ENCODE measurements at regions not wholly inside any gene's neighbourhood (a gene's known extent, or its start where the extent isn't known, plus 50 kb on each side); places are given as distances from the start of the nearest gene placed in this dataset.
A peak's percentile ranks its signal among the peaks of the same experiment; 100 is the strongest.
"Not testable (repeated sequence)": the region's sequence is repeated elsewhere in the genome, so short reads cannot be mapped to it uniquely, and the experiment has no call there.

GRCh38 chr7:47188653-47189315, 393.1 kb downstream of the TNS3 start:
- DNase-seq: no peak

DNA sequence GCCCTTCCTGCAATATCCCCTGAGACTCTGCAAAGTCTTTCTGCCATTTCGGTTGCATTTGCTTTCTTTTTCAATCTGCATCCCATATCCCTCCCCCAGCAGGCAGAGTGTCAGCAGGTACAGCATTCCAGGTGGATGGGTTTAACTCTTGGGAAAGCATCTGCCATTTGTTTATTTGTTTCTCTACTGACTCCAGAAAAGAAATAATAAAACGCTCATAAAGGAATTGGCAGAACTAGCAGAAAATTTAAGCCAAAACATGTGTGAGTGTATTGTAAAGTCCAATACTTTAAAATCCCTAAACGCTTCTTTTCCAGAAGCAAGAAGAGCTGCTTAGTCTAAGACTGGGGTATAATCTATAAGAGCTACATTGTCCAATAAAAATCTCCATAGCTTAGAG, 393.8 kb downstream of the TNS3 start:
- DNase-seq: no peak

DNA sequence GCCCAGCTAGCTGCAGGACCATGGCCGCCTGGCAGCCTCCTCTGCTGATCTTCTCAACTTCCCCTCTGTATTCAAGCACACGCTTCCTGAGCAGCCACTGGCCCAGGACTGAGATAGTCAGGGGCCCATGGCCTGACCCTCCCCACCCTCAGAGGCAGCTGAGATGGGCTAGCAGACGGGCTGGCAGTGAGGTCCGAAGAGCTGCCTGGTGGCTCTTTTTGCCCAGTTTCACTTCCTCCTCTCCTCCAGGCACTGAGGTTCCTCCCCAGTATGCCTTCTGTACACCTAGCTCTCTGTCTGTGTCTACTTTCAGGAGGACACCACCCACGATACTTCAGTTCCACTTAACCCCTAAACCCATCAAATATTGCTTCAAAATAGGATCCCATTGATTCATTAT, 395.6 kb downstream of the TNS3 start:
- DNase-seq: no peak

DNA sequence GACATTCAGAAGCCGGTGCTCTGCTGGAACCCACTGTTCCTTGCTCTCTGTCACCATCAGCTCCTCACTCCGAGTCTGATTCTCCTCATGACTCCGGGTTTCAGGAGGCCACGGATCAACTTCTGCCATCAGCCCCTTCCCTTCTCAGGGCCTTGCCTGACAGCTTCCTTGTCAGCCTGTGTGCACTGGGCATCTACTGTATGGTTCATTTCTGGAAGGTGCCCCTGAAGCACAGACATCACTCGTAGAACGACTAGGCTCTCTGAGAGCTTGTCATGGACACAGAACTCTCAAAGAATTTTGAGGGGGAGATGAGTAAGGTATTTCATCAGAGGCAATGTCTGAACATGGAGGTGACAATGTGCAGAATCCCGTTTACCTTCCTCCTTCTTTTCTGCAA, 396.1 kb downstream of the TNS3 start:
- no peak for DNase-seq

DNA sequence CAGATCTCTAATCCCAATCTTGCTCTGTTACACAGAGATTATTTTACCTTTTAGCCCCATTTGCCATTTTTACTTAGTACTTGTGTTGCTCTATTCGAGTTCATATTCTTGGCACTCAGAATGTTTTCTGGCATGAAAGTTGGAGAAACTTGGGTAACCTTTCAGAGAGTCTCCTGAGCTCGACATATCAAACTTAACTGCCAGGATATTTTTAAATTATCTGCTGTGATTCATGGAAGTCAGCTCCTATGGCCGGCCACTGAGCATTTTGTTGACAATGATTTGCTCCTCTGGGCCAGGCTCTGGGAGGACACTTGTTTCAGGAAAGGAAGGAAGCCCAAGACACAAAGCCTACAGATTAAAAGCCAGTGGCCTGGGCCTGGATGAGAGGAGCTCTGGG, 396.7 kb downstream of the TNS3 start:
- no peak for DNase-seq

GRCh38 chr7:47183862-47184590, 397.9 kb downstream of the TNS3 start:
- no peak for DNase-seq

- no peak for DNase-seq
These were observed 400.1 kb downstream of the TNS3 start for GRCh38 chr7:47181746-47182361.

DNA sequence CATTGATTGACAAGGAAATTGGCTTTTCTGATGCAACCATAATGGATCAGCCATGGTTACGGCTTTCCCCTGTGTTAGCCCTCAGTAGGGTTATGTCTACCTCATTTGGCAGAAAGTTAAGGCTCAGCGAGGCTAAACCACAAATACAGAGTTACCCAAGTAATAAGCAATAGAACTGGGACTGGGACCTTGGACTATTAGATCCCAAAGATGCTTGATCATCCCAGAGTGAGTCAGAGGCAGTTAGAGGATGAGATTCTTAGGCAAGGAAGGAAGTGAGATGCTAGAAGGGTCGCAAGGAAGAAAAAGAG, 401.4 kb downstream of the TNS3 start:
- DNase-seq: no peak

- DNase-seq: peak; percentile 24
These were observed 401.9 kb downstream of the TNS3 start for GRCh38 chr7:47179812-47180515.

DNA sequence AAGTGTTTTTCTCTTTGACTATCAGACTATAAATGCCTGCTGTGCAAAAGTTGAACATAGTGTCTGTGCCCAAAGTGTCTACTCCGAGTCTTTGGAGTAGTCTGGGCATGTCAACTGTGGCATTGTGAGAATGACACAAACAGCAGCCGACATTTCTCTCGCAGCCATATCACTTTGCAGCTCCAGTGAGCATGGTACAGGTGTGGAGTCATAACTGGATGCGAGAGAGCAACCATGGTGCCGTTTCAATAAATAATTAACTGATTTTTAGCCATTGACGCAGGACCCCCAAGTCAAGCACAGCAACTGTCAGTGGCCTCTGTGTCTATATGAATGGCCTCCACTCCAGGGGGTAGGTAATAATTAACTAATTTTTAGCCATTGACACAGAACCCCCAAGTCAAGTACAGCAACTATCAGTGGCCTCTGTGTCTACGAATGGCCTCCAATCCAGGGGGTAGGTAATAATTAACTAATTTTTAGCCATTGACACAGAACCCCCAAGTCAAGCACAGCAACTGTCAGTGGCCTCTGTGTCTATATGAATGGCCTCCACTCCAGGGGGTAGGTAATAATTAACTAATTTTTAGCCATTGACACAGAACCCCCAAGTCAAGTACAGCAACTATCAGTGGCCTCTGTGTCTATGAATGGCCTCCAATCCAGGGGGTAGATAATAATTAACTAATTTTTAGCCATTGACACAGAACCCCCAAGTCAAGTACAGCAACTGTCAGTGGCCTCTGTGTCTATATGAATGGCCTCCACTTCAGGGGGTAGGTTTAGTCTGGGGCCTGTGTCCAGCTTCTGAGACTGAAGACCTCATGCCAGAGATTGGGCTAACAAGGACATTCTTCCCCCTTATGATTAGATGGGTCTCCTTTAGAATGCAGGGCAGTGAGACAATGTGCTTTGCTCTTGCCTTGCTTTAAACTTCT, 409.0 kb downstream of the TNS3 start:
- not testable (repeated sequence) for DNase-seq

GRCh38 chr7:47170516-47170915, 411.4 kb downstream of the TNS3 start:
- no peak for DNase-seq

DNA sequence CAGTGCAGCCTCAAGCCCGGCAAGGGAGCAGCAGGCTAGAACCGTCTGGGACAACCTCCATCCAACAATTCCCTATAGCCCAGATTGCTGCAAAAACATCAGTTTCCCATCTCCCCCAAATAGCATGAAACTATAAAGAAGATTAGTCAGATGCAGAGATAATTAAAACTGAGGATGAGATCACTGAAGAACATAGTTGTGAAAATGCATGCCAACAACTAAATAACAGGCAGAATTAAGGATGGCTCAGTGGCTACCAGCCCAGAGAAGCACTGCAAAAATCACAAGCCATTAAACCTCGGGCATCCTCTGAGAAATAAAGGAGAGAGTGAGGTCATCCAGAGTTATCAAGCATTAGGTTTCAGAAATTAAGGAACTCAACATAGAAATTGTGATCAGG, 427.1 kb downstream of the TNS3 start:
- no peak for DNase-seq

DNA sequence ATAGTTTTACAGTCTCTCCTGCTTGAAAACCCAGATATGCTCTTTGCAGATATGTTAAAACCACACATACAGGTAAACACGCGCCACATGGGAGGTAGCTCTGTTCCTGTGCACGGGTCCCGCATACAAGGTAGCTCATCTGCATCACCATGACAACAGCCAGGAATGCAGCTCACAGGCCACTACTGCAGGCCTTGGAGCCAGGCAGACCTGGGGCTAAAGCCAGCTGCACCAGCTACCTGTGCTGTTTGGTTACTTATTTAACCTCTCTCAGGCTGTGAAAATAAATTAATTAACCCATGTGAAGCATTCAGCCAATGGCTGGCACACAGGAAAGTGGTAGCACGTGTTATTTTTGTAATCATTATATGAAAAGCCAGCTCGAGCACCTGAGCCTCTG, 428.3 kb downstream of the TNS3 start:
- no peak for DNase-seq

GRCh38 chr7:47153058-47153457, 428.9 kb downstream of the TNS3 start:
- no peak for DNase-seq

DNA sequence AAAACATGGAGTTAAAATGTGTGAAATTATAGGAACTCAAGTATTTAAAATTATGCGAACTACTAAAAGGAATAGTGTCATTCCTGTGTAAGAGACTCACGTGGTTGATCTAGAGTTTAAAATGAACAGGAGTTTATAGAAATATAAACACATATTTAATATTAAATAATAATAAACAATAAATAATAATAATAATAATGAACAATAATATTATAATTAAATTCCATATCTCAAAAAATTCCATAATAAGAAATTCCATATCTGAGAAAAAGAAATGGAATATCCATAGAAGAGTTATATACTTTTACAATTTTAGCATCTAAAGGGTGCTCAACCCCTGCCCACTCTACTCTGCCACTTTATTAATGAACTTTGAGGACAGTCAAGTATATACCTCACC, 429.6 kb downstream of the TNS3 start:
- no peak for DNase-seq

- DNase-seq: no peak
These were observed 431.2 kb downstream of the TNS3 start for GRCh38 chr7:47150497-47151260.

DNA sequence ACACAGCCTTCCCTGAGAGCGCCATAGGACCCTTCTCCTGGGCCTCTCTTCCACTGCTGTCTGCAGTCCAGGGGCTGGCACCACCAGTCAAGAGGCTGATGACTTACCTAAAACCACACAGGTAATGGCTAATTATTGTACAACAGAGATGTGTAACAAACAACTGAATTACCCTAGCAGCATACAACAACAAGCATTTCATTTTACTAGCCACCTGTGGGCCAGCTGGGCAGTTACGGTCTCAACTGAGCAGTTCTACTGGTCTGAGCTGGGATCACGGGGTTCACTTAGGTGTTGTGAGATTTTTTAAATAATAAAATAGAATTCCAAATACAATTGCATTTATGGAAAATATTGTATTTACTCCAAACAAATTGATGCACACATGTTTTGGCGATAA, 431.9 kb downstream of the TNS3 start:
- DNase-seq: no peak

GRCh38 chr7:47149208-47149839, 432.6 kb downstream of the TNS3 start:
- DNase-seq: no peak

DNA sequence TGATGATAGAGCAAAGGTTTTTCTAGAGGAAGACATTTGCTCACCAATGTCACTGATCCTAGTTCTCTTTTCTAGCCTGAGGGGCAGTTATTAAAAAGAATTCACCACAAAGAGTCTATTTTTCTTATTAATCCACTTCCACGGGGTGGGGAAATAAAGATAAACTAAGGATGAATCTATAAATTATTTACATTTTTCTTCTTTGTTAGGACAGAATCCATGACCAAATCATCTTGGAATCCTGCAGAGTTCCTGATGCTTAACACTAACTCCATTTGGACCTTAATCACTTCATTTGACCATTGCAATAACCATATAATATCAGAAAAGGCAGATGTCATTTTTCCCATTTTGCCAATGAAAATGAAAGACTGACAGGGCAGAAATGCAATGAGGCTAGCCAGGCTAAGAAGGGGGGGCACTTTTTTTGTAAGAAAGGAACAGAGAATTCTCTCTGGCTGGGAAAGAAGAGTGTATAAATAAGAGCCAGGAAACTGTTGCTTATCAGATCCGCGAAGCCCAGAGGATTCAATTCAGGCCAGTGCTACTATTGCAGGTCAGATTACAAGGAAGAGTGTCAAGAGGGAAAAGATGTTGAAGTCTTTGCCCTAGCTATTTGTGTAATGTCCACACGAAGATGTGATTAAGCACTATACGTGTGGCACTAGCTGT, 433.2 kb downstream of the TNS3 start:
- DNase-seq: no peak

GRCh38 chr7:47147213-47147631, 434.7 kb downstream of the TNS3 start:
- no peak for DNase-seq

DNA sequence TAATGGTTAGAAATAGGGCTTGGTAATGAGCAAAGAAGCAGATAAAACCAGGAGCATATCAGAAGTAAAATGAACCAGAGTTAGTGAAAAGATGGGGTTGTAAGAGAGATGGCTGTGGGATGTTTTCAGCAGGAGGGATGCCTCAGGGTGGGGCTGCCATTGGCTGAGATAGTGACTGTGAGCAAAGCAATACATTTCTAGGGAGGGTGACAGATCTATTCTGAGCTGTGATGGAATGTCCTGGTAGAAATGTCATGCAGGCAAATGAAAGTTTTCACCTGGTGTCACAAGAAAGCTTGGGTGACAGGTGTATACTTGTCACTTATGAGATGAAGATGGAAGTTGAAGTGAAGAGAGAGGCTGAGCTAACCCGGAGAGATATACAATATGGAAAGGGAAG, 435.9 kb downstream of the TNS3 start:
- DNase-seq: no peak

All from stimulated activated CD8-positive, alpha-beta memory T cell treated with anti-CD3 and anti-CD28 coated beads, Interleukin-4, amount 100 ng/mL, for 48 hours (primary cell).